ENCODE measurements at regions not wholly inside any gene's neighbourhood (a gene's known extent, or its start where the extent isn't known, plus 50 kb on each side); places are given as distances from the start of the nearest gene placed in this dataset.

- TF ChIP-seq MAX (IDR thresholded peaks at IDR 0.05; ENCODE audit: low read depth, low read length): no peak
- TF ChIP-seq CTCF (IDR thresholded peaks at IDR 0.05; ENCODE audit: low read depth, low read length): no peak
Observed at GRCh38 chr12:43151441-43151981, 400.5 kb downstream of the ADAMTS20 start.
